Osteocyte (in vitro differentiated cells): ENCODE measurements at regions not wholly inside any gene's neighbourhood (a gene's known extent, or its start where the extent isn't known, plus 50 kb on each side); places are given as distances from the start of the nearest gene placed in this dataset.
"Not testable (repeated sequence)": the region's sequence is repeated elsewhere in the genome, so short reads cannot be mapped to it uniquely, and the experiment has no call there.

ENCODE experiments used
- DNase-seq: peaks from one replicate; pipeline ENCODE4 v3.0.0; 2021; ENCODE audit warnings: mixed read lengths; ENCODE audit not compliant: unreplicated experiment; ENCODE audit errors: extremely low spot score
- H3K27ac Mint-ChIP-seq: one replicate; pipeline ENCODE4 v1.8.0; 2021; ENCODE audit warnings: mild to moderate bottlenecking, mixed read lengths; ENCODE audit not compliant: unreplicated experiment
- H3K27me3 Mint-ChIP-seq: one replicate; pipeline ENCODE4 v1.8.0; 2021; ENCODE audit warnings: mixed read lengths; ENCODE audit not compliant: unreplicated experiment
- H3K36me3 Mint-ChIP-seq: one replicate; pipeline ENCODE4 v1.8.0; 2021; ENCODE audit warnings: mixed read lengths; ENCODE audit not compliant: unreplicated experiment
- H3K4me1 Mint-ChIP-seq: one replicate; pipeline ENCODE4 v1.8.0; 2021; ENCODE audit warnings: mixed read lengths; ENCODE audit not compliant: unreplicated experiment
- H3K4me3 Mint-ChIP-seq: one replicate; pipeline ENCODE4 v1.8.0; 2021; ENCODE audit warnings: mild to moderate bottlenecking, moderate library complexity, mixed read lengths; ENCODE audit not compliant: unreplicated experiment
- H3K9me3 Mint-ChIP-seq: one replicate; pipeline ENCODE4 v1.8.0; 2021; ENCODE audit warnings: mixed read lengths; ENCODE audit not compliant: unreplicated experiment
- CTCF ChIP-seq: fragments of 200-600 bp; sonication (generic); IDR thresholded peaks from 2 replicates; pipeline ENCODE4 v1.5.0; 2021; ENCODE audit warnings: antibody characterized with exemption, mild to moderate bottlenecking, moderate library complexity

- no peaks in the 10 kb centered on the region for H3K4me1 Mint-ChIP-seq
- no peak for TF ChIP-seq CTCF
- no peak overlapping the region for H3K27ac Mint-ChIP-seq
- no peak overlapping the region for H3K4me3 Mint-ChIP-seq
- H3K36me3 Mint-ChIP-seq = no peaks in the 10 kb centered on the region
- no peaks in the 10 kb centered on the region for H3K9me3 Mint-ChIP-seq
- H3K27me3 Mint-ChIP-seq = peaks cover 30% of the 10 kb centered on the region
- no peak for DNase-seq
Measured at GRCh38 chr11:89583580-89583979, 92.4 kb upstream of the NOX4 start.

GRCh38 chr11:89585046-89585445 lies 93.9 kb upstream of the NOX4 start:
- H3K4me1 Mint-ChIP-seq, DNase-seq, H3K36me3 Mint-ChIP-seq, H3K9me3 Mint-ChIP-seq, H3K4me3 Mint-ChIP-seq, H3K27ac Mint-ChIP-seq: not testable (repeated sequence)
- H3K27me3 Mint-ChIP-seq = peaks cover 21% of the 10 kb centered on the region

GRCh38 chr11:89585471-89585870 lies 94.3 kb upstream of the NOX4 start:
- not testable (repeated sequence) for H3K9me3 Mint-ChIP-seq, H3K4me1 Mint-ChIP-seq, H3K27ac Mint-ChIP-seq, DNase-seq, H3K4me3 Mint-ChIP-seq, H3K36me3 Mint-ChIP-seq
- H3K27me3 Mint-ChIP-seq = peaks cover 21% of the 10 kb centered on the region

- not testable (repeated sequence) for H3K27ac Mint-ChIP-seq, H3K36me3 Mint-ChIP-seq, H3K27me3 Mint-ChIP-seq, DNase-seq, H3K4me3 Mint-ChIP-seq, H3K9me3 Mint-ChIP-seq, H3K4me1 Mint-ChIP-seq
Measured at GRCh38 chr11:89589413-89589812, 98.2 kb upstream of the NOX4 start.

- H3K4me1 Mint-ChIP-seq, DNase-seq, H3K9me3 Mint-ChIP-seq, H3K27ac Mint-ChIP-seq, H3K4me3 Mint-ChIP-seq, H3K27me3 Mint-ChIP-seq, H3K36me3 Mint-ChIP-seq: not testable (repeated sequence)
Measured at GRCh38 chr11:89590008-89590632, 98.9 kb upstream of the NOX4 start.

- not testable (repeated sequence) for H3K27me3 Mint-ChIP-seq, H3K36me3 Mint-ChIP-seq, DNase-seq, H3K4me1 Mint-ChIP-seq, H3K4me3 Mint-ChIP-seq, H3K27ac Mint-ChIP-seq
- H3K9me3 Mint-ChIP-seq = peaks cover 19% of the 10 kb centered on the region
Measured at GRCh38 chr11:89601263-89601662, 108.8 kb upstream of the TRIM77 start.

GRCh38 chr11:89604281-89604680 lies 105.8 kb upstream of the TRIM77 start:
- Mint-ChIP-seq H3K4me3 (no peak overlapping the region), H3K27ac (no peak overlapping the region), H3K9me3 (peaks cover 19% of the 10 kb centered on the region), H3K36me3 (no peaks in the 10 kb centered on the region), H3K27me3 (no peaks in the 10 kb centered on the region), H3K4me1 (peaks cover 7% of the 10 kb centered on the region)
- no peak for DNase-seq
- no peak for TF ChIP-seq CTCF

- not testable (repeated sequence) for H3K4me1 Mint-ChIP-seq, H3K27me3 Mint-ChIP-seq, H3K4me3 Mint-ChIP-seq, H3K36me3 Mint-ChIP-seq, H3K27ac Mint-ChIP-seq, DNase-seq
- peaks cover 13% of the 10 kb centered on the region for H3K9me3 Mint-ChIP-seq
Measured at GRCh38 chr11:89606845-89607244, 103.3 kb upstream of the TRIM77 start.

- H3K27ac Mint-ChIP-seq, H3K4me3 Mint-ChIP-seq, H3K9me3 Mint-ChIP-seq, H3K36me3 Mint-ChIP-seq, DNase-seq, H3K27me3 Mint-ChIP-seq, H3K4me1 Mint-ChIP-seq: not testable (repeated sequence)
Measured at GRCh38 chr11:89607497-89607896, 102.6 kb upstream of the TRIM77 start.
